ENCODE measurements at regions not wholly inside any gene's neighbourhood (a gene's known extent, or its start where the extent isn't known, plus 50 kb on each side); places are given as distances from the start of the nearest gene placed in this dataset.

- Histone ChIP-seq H3K4me3 (ENCODE audit: low read length, poor library complexity, severe bottlenecking) (no peak overlapping the region), H3K4me2 (ENCODE audit: low read depth, low read length, poor library complexity, severe bottlenecking) (no peak overlapping the region), H3K79me2 (ENCODE audit: insufficient read depth, low read length) (no peaks in the 10 kb centered on the region), H2AFZ (ENCODE audit: low read length) (no peak overlapping the region), H3K4me1 (ENCODE audit: insufficient read depth, low read length, poor library complexity, severe bottlenecking) (no peaks in the 10 kb centered on the region), H3K9me3 (ENCODE audit: insufficient read depth, low read depth, low read length) (no peaks in the 10 kb centered on the region), H3F3A (ENCODE audit: low read depth) (no peaks in the 10 kb centered on the region), H4K20me1 (ENCODE audit: insufficient read depth, low read length, poor library complexity, severe bottlenecking) (no peaks in the 10 kb centered on the region), H3K9ac (ENCODE audit: low read depth, low read length, poor library complexity, severe bottlenecking) (no peak overlapping the region), H3K27me3 (ENCODE audit: insufficient read depth, low read length, poor library complexity, severe bottlenecking) (no peaks in the 10 kb centered on the region), H3K36me3 (ENCODE audit: insufficient read depth, low read length) (no peaks in the 10 kb centered on the region), H3K9me2 (replicated peaks; ENCODE audit: low read depth, low read length) (no peaks in the 10 kb centered on the region)
- no peak for TF ChIP-seq CTCF (conservative IDR thresholded peaks at IDR 0.05; ENCODE audit: low read length)
- TF ChIP-seq EZH2phosphoT487 (IDR thresholded peaks at IDR 0.05; ENCODE audit: borderline replicate concordance) = no peak
Measured at GRCh38 chr5:135124128-135124527, 90.1 kb upstream of the PITX1 start.

GRCh38 chr5:135122797-135123196, 88.8 kb upstream of the PITX1 start:
- Histone ChIP-seq H3K4me1 (ENCODE audit: insufficient read depth, low read length, poor library complexity, severe bottlenecking) (no peaks in the 10 kb centered on the region), H3F3A (ENCODE audit: low read depth) (no peaks in the 10 kb centered on the region), H3K9ac (ENCODE audit: low read depth, low read length, poor library complexity, severe bottlenecking) (no peak overlapping the region), H3K36me3 (ENCODE audit: insufficient read depth, low read length) (no peaks in the 10 kb centered on the region), H3K9me3 (ENCODE audit: insufficient read depth, low read depth, low read length) (no peaks in the 10 kb centered on the region), H3K27me3 (ENCODE audit: insufficient read depth, low read length, poor library complexity, severe bottlenecking) (no peaks in the 10 kb centered on the region), H3K4me3 (ENCODE audit: low read length, poor library complexity, severe bottlenecking) (no peak overlapping the region), H2AFZ (ENCODE audit: low read length) (no peak overlapping the region), H3K79me2 (ENCODE audit: insufficient read depth, low read length) (no peaks in the 10 kb centered on the region), H3K4me2 (ENCODE audit: low read depth, low read length, poor library complexity, severe bottlenecking) (no peak overlapping the region), H3K9me2 (replicated peaks; ENCODE audit: low read depth, low read length) (no peaks in the 10 kb centered on the region), H4K20me1 (ENCODE audit: insufficient read depth, low read length, poor library complexity, severe bottlenecking) (no peaks in the 10 kb centered on the region)
- no peak for TF ChIP-seq EZH2phosphoT487 (IDR thresholded peaks at IDR 0.05; ENCODE audit: borderline replicate concordance)
- no peak for TF ChIP-seq CTCF (conservative IDR thresholded peaks at IDR 0.05; ENCODE audit: low read length)

GRCh38 chr5:135120951-135121350, 86.9 kb upstream of the PITX1 start:
- Histone ChIP-seq H2AFZ (ENCODE audit: low read length) (no peak overlapping the region), H3K79me2 (ENCODE audit: insufficient read depth, low read length) (no peaks in the 10 kb centered on the region), H3K9me2 (replicated peaks; ENCODE audit: low read depth, low read length) (no peaks in the 10 kb centered on the region), H3K4me1 (ENCODE audit: insufficient read depth, low read length, poor library complexity, severe bottlenecking) (peaks cover 5% of the 10 kb centered on the region), H4K20me1 (ENCODE audit: insufficient read depth, low read length, poor library complexity, severe bottlenecking) (no peaks in the 10 kb centered on the region), H3K36me3 (ENCODE audit: insufficient read depth, low read length) (no peaks in the 10 kb centered on the region), H3F3A (ENCODE audit: low read depth) (no peaks in the 10 kb centered on the region), H3K27me3 (ENCODE audit: insufficient read depth, low read length, poor library complexity, severe bottlenecking) (no peaks in the 10 kb centered on the region), H3K9ac (ENCODE audit: low read depth, low read length, poor library complexity, severe bottlenecking) (no peak overlapping the region), H3K4me3 (ENCODE audit: low read length, poor library complexity, severe bottlenecking) (no peak overlapping the region), H3K9me3 (ENCODE audit: insufficient read depth, low read depth, low read length) (no peaks in the 10 kb centered on the region), H3K4me2 (ENCODE audit: low read depth, low read length, poor library complexity, severe bottlenecking) (no peak overlapping the region)
- TF ChIP-seq CTCF (conservative IDR thresholded peaks at IDR 0.05; ENCODE audit: low read length) = no peak
